A673 (cell line): ENCODE measurements at regions not wholly inside any gene's neighbourhood (a gene's known extent, or its start where the extent isn't known, plus 50 kb on each side); places are given as distances from the start of the nearest gene placed in this dataset.
A peak's percentile ranks its signal among the peaks of the same experiment; 100 is the strongest.

Experiments
- BruUV-seq: library from RNA; stranded (reverse); fragments of 400-500 nt; replicated peaks from 2 replicates; lab custom pipeline; 2021; lab: Mats Ljungman, UMichigan
- CTCF ChIA-PET: fragments of 300-600 bp; sonication (Branson Sonifier 250); formaldehyde crosslinking; loops from one replicate; lab custom pipeline; 2022; ENCODE audit warnings: antibody characterized with exemption; lab: Charles Lee
- POLR2A ChIA-PET: fragments of 300-600 bp; sonication (Branson Sonifier 250); formaldehyde crosslinking; loops from one replicate; lab custom pipeline; 2022; ENCODE audit warnings: antibody characterized with exemption; ENCODE audit not compliant: low non-redundant PET; lab: Charles Lee
- DNase-seq: peaks from one replicate; pipeline ENCODE4 v3.0.0-alpha.2; 2015; ENCODE audit warnings: low spot score
- H3K27ac ChIP-seq: fragments of 200-600 bp; sonication (generic); 2 replicates; pipeline ENCODE4 v1.5.1; 2016; ENCODE audit warnings: mixed run types, low read depth, mild to moderate bottlenecking, mixed read lengths, antibody characterized with exemption, low read length; ENCODE audit not compliant: poor library complexity, severe bottlenecking
- H3K27me3 ChIP-seq: fragments of 200-600 bp; sonication (generic); replicated peaks from 2 replicates; pipeline ENCODE4 v1.6.1; 2017; ENCODE audit warnings: mixed run types, low read depth, mild to moderate bottlenecking, mixed read lengths, antibody characterized with exemption, low read length; ENCODE audit not compliant: insufficient read depth, poor library complexity
- H3K36me3 ChIP-seq: fragments of 200-600 bp; sonication (generic); 2 replicates; pipeline ENCODE4 v1.6.1; 2016; ENCODE audit warnings: mixed run types, mild to moderate bottlenecking, mixed read lengths, antibody characterized with exemption, low read length; ENCODE audit not compliant: insufficient read depth, poor library complexity, severe bottlenecking
- H3K4me1 ChIP-seq: fragments of 200-600 bp; sonication (generic); 2 replicates; pipeline ENCODE4 v1.6.1; 2017; ENCODE audit warnings: mixed run types, mild to moderate bottlenecking, mixed read lengths, antibody characterized with exemption, low read length; ENCODE audit not compliant: insufficient read depth, poor library complexity, severe bottlenecking
- H3K4me3 ChIP-seq: fragments of 200-600 bp; sonication (generic); 2 replicates; pipeline ENCODE4 v1.5.1; 2016; ENCODE audit warnings: low read depth, mixed run types, mild to moderate bottlenecking, mixed read lengths, low read length; ENCODE audit not compliant: poor library complexity, severe bottlenecking
- H3K9me3 ChIP-seq: fragments of 200-600 bp; sonication (generic); 2 replicates; pipeline ENCODE4 v1.6.1; 2016; ENCODE audit warnings: mixed run types, low read depth, mild to moderate bottlenecking, mixed read lengths, antibody characterized with exemption, low read length; ENCODE audit not compliant: poor library complexity, severe bottlenecking
- CTCF ChIP-seq: fragments of 300-800, 200-600 bp; sonication (generic); conservative IDR thresholded peaks from 2 replicates; pipeline ENCODE4 v1.5.1; 2017; ENCODE audit warnings: low read depth, mild to moderate bottlenecking, antibody characterized with exemption, low read length, moderate library complexity, mixed read lengths
- EZH2 ChIP-seq: fragments of 200-600 bp; sonication (generic); IDR thresholded peaks from 2 replicates; pipeline ENCODE4 v1.6.1; 2017; ENCODE audit warnings: borderline replicate concordance, low read depth, mild to moderate bottlenecking, mixed read lengths, antibody characterized with exemption, low read length; ENCODE audit not compliant: poor library complexity, severe bottlenecking
- intact Hi-C: fragments of 100-400 bp; cut with micrococcal nuclease; formaldehyde crosslinking; loops from one replicate; pipeline ENCODE4 v1.10.0; 2022; ENCODE audit not compliant: unreplicated experiment

- TF ChIP-seq CTCF, result no peak
- no peak for TF ChIP-seq EZH2
- no peaks in the 10 kb centered on the region for H3K9me3 ChIP-seq
- H3K27ac ChIP-seq, result peak overlapping the region; percentile 31
- H3K4me3 ChIP-seq, result no peak overlapping the region
- peak; percentile 69 for DNase-seq
- intact Hi-C loops, result no loop called here
- no peaks in the 10 kb centered on the region for H3K27me3 ChIP-seq
- ChIA-PET CTCF (no interaction called here), POLR2A (no interaction called here)
- no peaks in the 10 kb centered on the region for H3K36me3 ChIP-seq
- peaks cover 14% of the 10 kb centered on the region for H3K4me1 ChIP-seq
- no TSS peak for BruUV-seq
Measured at GRCh38 chrX:121160987-121161386, 113.6 kb downstream of the GLUD2 start.

GRCh38 chrX:121161501-121161933 is 114.1 kb downstream of the GLUD2 start:
- no TSS peak for BruUV-seq
- Histone ChIP-seq H3K9me3 (no peaks in the 10 kb centered on the region), H3K4me3 (no peak overlapping the region), H3K27ac (peak overlapping the region; percentile 21), H3K4me1 (peaks cover 14% of the 10 kb centered on the region), H3K36me3 (no peaks in the 10 kb centered on the region), H3K27me3 (no peaks in the 10 kb centered on the region)
- ChIA-PET POLR2A (no interaction called here), CTCF (no interaction called here)
- intact Hi-C loops, result no loop called here
- TF ChIP-seq CTCF (no peak), EZH2 (no peak)
- peak; percentile 84 for DNase-seq

GRCh38 chrX:121163443-121163842 is 116.0 kb downstream of the GLUD2 start:
- Histone ChIP-seq H3K27me3 (no peaks in the 10 kb centered on the region), H3K9me3 (no peaks in the 10 kb centered on the region), H3K4me1 (peaks cover 14% of the 10 kb centered on the region), H3K27ac (no peak overlapping the region), H3K36me3 (no peaks in the 10 kb centered on the region), H3K4me3 (no peak overlapping the region)
- POLR2A ChIA-PET, result no interaction called here
- intact Hi-C loops, result no loop called here
- CTCF ChIA-PET, result no interaction called here
- DNase-seq, result no peak
- no TSS peak for BruUV-seq
- TF ChIP-seq EZH2, result no peak
- no peak for TF ChIP-seq CTCF
